ENCODE measurements at regions not wholly inside any gene's neighbourhood (a gene's known extent, or its start where the extent isn't known, plus 50 kb on each side); places are given as distances from the start of the nearest gene placed in this dataset.

DNA sequence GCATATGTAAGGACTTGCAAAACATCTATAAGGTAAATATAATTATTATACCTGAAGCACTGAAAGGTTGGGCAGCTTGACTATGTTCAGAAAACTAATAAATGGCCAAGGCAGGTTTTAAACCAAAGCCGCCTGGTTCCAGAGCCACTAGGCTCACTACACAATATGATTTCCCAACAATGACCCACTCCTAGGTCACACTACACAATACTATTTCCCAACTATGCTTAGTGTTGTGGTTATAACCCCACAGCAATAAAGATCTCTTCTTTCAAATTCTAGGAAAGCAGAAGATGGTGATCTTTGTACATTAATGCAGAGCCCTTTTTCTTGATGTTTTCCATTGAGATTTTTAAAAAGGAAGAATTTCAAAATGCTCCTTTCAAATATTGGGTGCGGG, 180.4 kb downstream of the CYRIA start:
- H3K4me1 ChIP-seq (replicated peaks in 1 of 2) = no peaks in the 10 kb centered on the region
- TF ChIP-seq CTCF (IDR thresholded peaks at IDR 0.05) = no peak
- H3K9me3 ChIP-seq (replicated peaks in 1 of 3) = no peaks in the 10 kb centered on the region
- no peaks in the 10 kb centered on the region for H3K27me3 ChIP-seq
- DNase-seq = no peak
- no peak overlapping the region for H3K27ac ChIP-seq
- WGBS, 4 donors = 82 to 94% (median 89%) methylated on average over 2 of the region's 2 CpGs
- intact Hi-C loops (cut with DNase I) = no loop called here
- no peak overlapping the region for H3K4me3 ChIP-seq
- no peaks in the 10 kb centered on the region for H3K36me3 ChIP-seq (replicated peaks in 1 of 2)

- H3K4me3 ChIP-seq = no peak overlapping the region
- 51 to 62% (median 55%) methylated on average over 5 of the region's 5 CpGs for whole genome bisulfite sequencing, 4 donors
These were observed 183.2 kb downstream of the CYRIA start for GRCh38 chr2:16482460-16482859.

DNA sequence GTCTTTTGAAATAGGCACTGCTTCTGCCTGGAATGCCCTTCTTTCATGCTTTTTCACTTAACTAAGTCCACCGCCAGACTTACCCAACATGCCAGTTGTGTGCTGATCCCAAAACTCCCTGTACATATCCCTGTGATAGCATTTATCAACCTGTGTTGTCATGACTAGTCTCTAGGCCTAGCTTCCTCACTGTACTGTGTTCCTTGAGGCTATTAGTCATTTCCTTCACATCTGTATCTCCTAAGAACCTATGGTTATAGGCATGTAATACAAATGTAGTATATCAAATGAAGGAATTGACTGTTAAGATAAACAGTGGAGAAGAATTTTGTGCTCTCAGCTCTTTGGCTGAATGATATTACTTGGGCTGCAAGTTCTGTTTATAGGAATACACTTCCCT, 184.3 kb downstream of the CYRIA start:
- TF ChIP-seq POLR2A (IDR thresholded peaks at IDR 0.05) = no peak
- no peak for TF ChIP-seq CTCF (IDR thresholded peaks at IDR 0.05)
- H3K27ac ChIP-seq = no peak overlapping the region
- no peak overlapping the region for H3K4me3 ChIP-seq
- H3K4me1 ChIP-seq (replicated peaks in 1 of 2) = no peaks in the 10 kb centered on the region
- 88 to 95% (median 92%) methylated on average over 1 of the region's 1 CpG for WGBS, 4 donors
- intact Hi-C loops (cut with DNase I) = no loop called here
- H3K9me3 ChIP-seq (replicated peaks in 1 of 3) = no peaks in the 10 kb centered on the region
- no peak for DNase-seq
- no peaks in the 10 kb centered on the region for H3K36me3 ChIP-seq (replicated peaks in 1 of 2)
- no peaks in the 10 kb centered on the region for H3K27me3 ChIP-seq

More at GRCh38 chr2:16482460-16482859, 183.2 kb downstream of the CYRIA start:
- Histone ChIP-seq H3K36me3 (replicated peaks in 1 of 2) (no peaks in the 10 kb centered on the region), H3K27me3 (no peaks in the 10 kb centered on the region), H3K4me1 (replicated peaks in 1 of 2) (no peaks in the 10 kb centered on the region), H3K27ac (no peak overlapping the region), H3K9me3 (replicated peaks in 1 of 3) (no peaks in the 10 kb centered on the region)
- intact Hi-C loops (cut with DNase I) = no loop called here
- TF ChIP-seq CTCF (IDR thresholded peaks at IDR 0.05) (no peak), POLR2A (IDR thresholded peaks at IDR 0.05) (no peak)
- DNase-seq = no peak

DNA sequence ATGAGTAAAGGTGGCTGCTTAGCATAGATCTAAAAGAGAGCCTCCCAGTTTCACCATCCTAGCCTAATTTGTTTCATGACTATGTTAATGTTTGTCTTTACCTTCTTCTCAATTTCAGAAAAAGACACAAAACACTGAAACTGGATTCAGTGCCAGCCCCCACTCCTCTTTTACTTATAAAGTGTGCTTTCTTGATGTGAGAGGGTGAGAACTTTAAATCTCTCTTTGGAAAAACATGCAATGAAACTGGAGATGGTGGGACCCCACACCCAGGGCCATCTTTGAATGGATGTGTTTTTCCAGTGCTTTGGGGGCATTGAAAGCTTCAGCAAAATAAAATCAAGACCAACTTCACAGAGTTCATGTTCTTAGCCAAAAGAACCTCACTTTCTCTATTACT, 185.9 kb downstream of the CYRIA start:
- intact Hi-C loops (cut with DNase I) = no loop called here
- Histone ChIP-seq H3K27ac (no peak overlapping the region), H3K4me1 (replicated peaks in 1 of 2) (no peaks in the 10 kb centered on the region), H3K27me3 (no peaks in the 10 kb centered on the region), H3K9me3 (replicated peaks in 1 of 3) (no peaks in the 10 kb centered on the region), H3K36me3 (replicated peaks in 1 of 2) (no peaks in the 10 kb centered on the region), H3K4me3 (no peak overlapping the region)
- TF ChIP-seq POLR2A (IDR thresholded peaks at IDR 0.05) (no peak), CTCF (IDR thresholded peaks at IDR 0.05) (no peak)
- no peak for DNase-seq
